Aorta (tissue), 5 donors: ENCODE measurements at regions not wholly inside any gene's neighbourhood (a gene's known extent, or its start where the extent isn't known, plus 50 kb on each side); places are given as distances from the start of the nearest gene placed in this dataset.

Source experiments
- ATAC-seq: fragments of 200-7000 bp; cut with Tn5 transposase; one replicate; pipeline ENCODE4 v1.9.1; 2022; ENCODE audit warnings: moderate library complexity; ENCODE audit not compliant: low FRiP score
- DNase-seq, 2 donors: peaks; one replicate each; pipeline ENCODE4 v3.0.0-alpha.2; 2020
- H3K27ac ChIP-seq, 2 donors: one replicate each; pipeline ENCODE4 v1.5.1; 2013; ENCODE audit warnings: low read length in 2 of 2, mild to moderate bottlenecking in 2 of 2, moderate library complexity in 2 of 2, control low read depth in 1 of 2, inconsistent platforms in 1 of 2, low read depth in 1 of 2
- H3K27me3 ChIP-seq, 2 donors: one replicate each; pipeline ENCODE4 v1.6.1; 2013; ENCODE audit warnings: control low read depth in 1 of 2, low read length in 1 of 2, mild to moderate bottlenecking in 1 of 2, moderate library complexity in 1 of 2; ENCODE audit not compliant: insufficient read depth in 2 of 2, control insufficient read depth in 1 of 2
- H3K36me3 ChIP-seq, 2 donors: one replicate each; pipeline ENCODE4 v1.6.1; 2013; ENCODE audit warnings: control low read depth in 1 of 2, low read length in 1 of 2, mild to moderate bottlenecking in 1 of 2; ENCODE audit not compliant: insufficient read depth in 2 of 2, control insufficient read depth in 1 of 2
- H3K4me1 ChIP-seq, 2 donors: one replicate each; pipeline ENCODE4 v1.6.1; 2013; ENCODE audit warnings: low read length in 2 of 2, control low read depth in 1 of 2, mild to moderate bottlenecking in 1 of 2, moderate library complexity in 1 of 2; ENCODE audit not compliant: insufficient read depth in 2 of 2, control insufficient read depth in 1 of 2
- H3K4me3 ChIP-seq, 2 donors: one replicate each; pipeline ENCODE4 v1.5.1; 2013; ENCODE audit warnings: low read length in 2 of 2, control low read depth in 1 of 2, mild to moderate bottlenecking in 1 of 2
- H3K9me3 ChIP-seq: one replicate; pipeline ENCODE4 v1.6.1; 2013; ENCODE audit warnings: mild to moderate bottlenecking, low read length; ENCODE audit not compliant: control insufficient read depth
- WGBS, 2 donors: extraction: QIAGEN DNeasy Blood & Tissue Kit; methylation state at CpG; one replicate each; pipeline ENCODE4 v1.1.7; 2013; 5-methylcytosine and 5-hydroxymethylcytosine counted together
- intact Hi-C, 2 donors: fragments of 100-400 bp; cut with DNase I; formaldehyde crosslinking; loops; one replicate each; pipeline versions ENCODE4 v1.14.2 to v1.15.0; 2022
- donor health status: healthy with polysubstance abuse.
- donor health status: Bipolar disorder and iron deficiency.
- donor health status: DM: no; HTN: no; CAD: no.
- donor health status: DM: no; HTN: no; CAD: no.
- donor health status: DM: yes; HTN: yes; CAD: no.

DNA sequence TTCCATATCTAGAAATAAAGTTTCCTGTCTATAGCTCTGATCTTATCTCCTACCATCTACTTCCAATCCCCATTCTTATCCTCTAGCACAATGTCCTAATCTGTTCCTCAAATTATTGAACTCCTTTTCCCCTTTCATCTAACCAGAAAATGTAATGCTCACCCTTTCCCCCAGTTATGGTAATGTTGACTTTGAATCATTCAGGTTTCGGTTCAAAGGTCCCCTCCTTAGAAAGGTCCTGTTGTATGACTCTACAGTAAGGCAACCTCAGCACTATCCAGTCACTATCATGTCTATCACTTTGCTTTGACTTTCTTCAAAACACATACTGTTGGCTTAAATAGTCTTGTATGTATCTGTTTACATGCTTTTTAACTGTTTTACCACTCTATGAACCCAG lies 264.2 kb upstream of the PCDH15 start:
- intact Hi-C loops: no loop called here
- H3K4me1 ChIP-seq: no peaks in the 10 kb centered on the region
- H3K27me3 ChIP-seq: no peaks in the 10 kb centered on the region
- no peaks in the 10 kb centered on the region for H3K9me3 ChIP-seq
- H3K4me3 ChIP-seq: no peak overlapping the region
- whole genome bisulfite sequencing, 2 donors: 36 to 87% methylated on average over 1 of the region's 1 CpG
- H3K27ac ChIP-seq: no peak overlapping the region
- no peak for DNase-seq
- ATAC-seq: no peak
- H3K36me3 ChIP-seq: no peaks in the 10 kb centered on the region

DNA sequence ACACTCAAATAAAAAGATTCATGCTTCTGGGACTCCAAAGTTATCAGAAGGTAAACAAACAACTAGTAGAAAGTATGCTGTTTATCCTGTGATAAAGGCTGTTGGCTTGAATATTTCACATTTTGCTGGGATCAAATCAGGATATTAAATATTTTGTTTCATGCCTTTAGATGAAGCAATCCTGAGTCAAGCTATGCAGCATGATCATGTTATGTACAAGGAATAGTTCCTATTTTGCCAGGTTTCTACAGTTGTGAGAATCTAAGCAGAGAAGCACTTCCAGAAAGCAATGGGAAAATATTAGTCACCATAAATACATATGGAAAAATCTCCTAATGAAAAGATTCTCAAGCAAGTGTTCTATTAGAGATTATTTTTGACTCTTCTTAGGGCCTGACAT lies 262.8 kb upstream of the PCDH15 start:
- no peak for ATAC-seq
- intact Hi-C loops: no loop called here
- H3K27ac ChIP-seq: no peak overlapping the region
- H3K4me3 ChIP-seq: no peak overlapping the region
- no peak for DNase-seq
- no peaks in the 10 kb centered on the region for H3K36me3 ChIP-seq
- H3K4me1 ChIP-seq: no peaks in the 10 kb centered on the region
- no peaks in the 10 kb centered on the region for H3K9me3 ChIP-seq
- no peaks in the 10 kb centered on the region for H3K27me3 ChIP-seq

DNA sequence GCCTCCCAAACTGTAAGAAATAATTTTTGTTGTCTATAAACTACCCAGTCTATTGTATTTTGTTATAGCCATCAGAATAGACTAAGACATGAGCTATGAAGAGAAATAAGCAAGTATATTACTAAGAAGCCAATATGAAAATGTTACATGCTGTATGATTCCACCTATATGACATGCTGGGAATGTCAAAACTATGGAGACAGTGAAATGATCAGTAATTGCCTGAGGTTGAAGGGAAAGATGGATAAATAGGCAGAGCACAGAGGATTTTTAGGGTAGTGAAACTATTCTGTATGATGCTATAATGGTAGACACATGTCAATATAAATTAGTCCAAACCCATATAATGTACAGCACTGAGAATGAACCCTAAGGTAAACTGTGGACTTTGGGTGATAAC lies 261.3 kb upstream of the PCDH15 start:
- Histone ChIP-seq H3K9me3 (no peaks in the 10 kb centered on the region), H3K4me3 (no peak overlapping the region), H3K27ac (no peak overlapping the region), H3K36me3 (no peaks in the 10 kb centered on the region), H3K27me3 (no peaks in the 10 kb centered on the region), H3K4me1 (no peaks in the 10 kb centered on the region)
- no peak for DNase-seq
- intact Hi-C loops: no loop called here
- ATAC-seq: no peak

DNA sequence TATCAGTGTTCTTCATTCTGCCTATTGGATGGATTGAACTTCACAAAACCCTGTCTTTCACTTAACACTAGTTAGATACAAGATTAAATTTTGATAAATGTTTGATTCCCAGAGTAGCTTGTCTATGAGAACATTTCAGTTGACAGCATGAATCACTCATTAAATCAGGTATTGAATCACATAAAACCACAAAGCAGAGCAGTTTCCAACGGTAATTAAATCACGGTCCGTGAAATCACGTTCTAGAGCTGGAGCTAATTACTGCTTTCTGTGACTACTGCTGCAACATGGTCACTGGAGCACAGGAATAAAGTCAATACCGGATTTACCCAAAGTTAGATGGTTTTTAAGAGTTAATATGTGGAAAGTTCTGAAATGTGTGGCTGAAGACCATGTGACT lies 257.8 kb upstream of the PCDH15 start:
- 87 to 89% methylated on average over 5 of the region's 5 CpGs for WGBS, 2 donors
- ATAC-seq (no peak), DNase-seq (no peak)
- H3K4me3 ChIP-seq: no peak overlapping the region
- no peaks in the 10 kb centered on the region for H3K27me3 ChIP-seq
- H3K4me1 ChIP-seq: no peaks in the 10 kb centered on the region
- no peaks in the 10 kb centered on the region for H3K36me3 ChIP-seq
- no peak overlapping the region for H3K27ac ChIP-seq
- intact Hi-C loops: no loop called here
- no peaks in the 10 kb centered on the region for H3K9me3 ChIP-seq

DNA sequence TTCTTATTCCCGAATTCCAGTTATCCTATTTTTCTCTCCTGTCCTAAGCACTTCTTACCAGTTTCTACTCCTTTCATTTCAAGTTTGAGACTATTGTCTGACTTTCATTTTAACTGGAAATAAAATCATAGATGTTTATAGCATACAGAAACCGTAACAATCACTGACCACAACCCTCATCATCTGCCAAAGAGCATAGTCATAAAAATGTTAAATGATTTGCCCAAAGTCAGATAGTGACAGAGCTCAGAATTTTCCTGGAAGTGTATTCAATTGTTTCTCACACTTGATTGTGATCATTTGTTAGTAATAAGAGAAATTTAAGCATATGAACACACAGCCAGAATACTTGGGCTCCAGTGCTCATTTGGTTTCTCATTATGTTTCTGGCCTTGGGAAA lies 250.5 kb upstream of the PCDH15 start:
- DNase-seq (no peak), ATAC-seq (no peak)
- WGBS, 2 donors: 66 to 75% methylated on average over 2 of the region's 2 CpGs
- Histone ChIP-seq H3K9me3 (no peaks in the 10 kb centered on the region), H3K27me3 (no peaks in the 10 kb centered on the region), H3K27ac (no peak overlapping the region), H3K4me1 (no peaks in the 10 kb centered on the region), H3K36me3 (no peaks in the 10 kb centered on the region), H3K4me3 (no peak overlapping the region)
- intact Hi-C loops: no loop called here

DNA sequence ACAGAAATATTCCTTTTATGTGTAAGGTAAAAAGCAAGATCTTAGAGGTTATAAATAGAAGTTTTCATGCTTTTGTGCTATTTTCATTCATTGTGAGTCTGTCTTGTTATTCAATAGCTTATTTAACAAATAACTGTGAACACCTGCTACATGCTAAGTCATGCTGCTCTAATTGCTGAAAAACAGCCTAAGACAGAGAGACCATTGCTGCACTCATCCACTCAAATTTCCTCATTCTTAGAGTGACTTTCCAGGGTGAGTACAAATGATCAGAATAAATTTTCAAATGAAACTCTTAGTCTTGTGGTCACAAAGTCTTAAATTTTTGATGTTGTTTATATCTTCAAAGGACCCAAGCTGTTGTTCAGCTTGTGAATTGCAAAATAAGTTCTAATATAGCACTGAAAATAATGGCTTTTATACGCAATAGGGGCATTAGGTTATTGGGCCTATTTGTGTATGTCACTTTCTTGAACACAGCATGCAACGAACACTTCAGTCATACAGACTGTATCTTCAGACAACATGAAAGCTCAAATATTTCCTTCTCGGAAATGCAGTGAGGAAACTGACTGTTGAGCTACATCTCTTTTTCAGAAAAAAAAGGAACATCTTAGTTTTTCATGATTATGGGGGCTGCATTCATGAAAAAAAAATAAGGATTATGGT lies 247.9 kb upstream of the PCDH15 start:
- no peaks in the 10 kb centered on the region for H3K27me3 ChIP-seq
- intact Hi-C loops: no loop called here
- no peaks in the 10 kb centered on the region for H3K9me3 ChIP-seq
- H3K4me3 ChIP-seq: no peak overlapping the region
- ATAC-seq (no peak), DNase-seq (no peak)
- no peaks in the 10 kb centered on the region for H3K36me3 ChIP-seq
- no peaks in the 10 kb centered on the region for H3K4me1 ChIP-seq
- WGBS, 2 donors: 51 to 68% methylated on average over 3 of the region's 3 CpGs
- no peak overlapping the region for H3K27ac ChIP-seq

DNA sequence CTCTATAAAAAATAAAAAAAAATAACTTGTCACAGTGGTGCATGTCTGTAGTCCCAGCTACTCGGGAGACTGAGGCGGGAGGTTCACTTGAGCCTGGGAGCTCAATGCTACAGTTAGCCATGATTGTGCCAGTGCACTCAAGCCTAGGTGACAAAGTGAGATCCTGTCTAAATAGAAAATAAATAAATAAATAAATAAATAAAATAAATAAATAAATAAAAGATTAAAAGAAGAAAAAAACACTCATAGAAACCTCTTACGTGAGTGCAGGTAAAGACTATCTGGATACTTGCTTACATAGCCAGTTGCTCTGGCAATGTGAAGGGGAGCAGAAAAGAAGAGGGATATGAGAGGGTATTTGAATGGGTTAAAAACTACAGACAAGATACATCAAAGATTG lies 242.5 kb upstream of the PCDH15 start:
- Histone ChIP-seq H3K4me3 (no peak overlapping the region), H3K27ac (no peak overlapping the region), H3K27me3 (no peaks in the 10 kb centered on the region), H3K36me3 (no peaks in the 10 kb centered on the region), H3K4me1 (no peaks in the 10 kb centered on the region), H3K9me3 (no peaks in the 10 kb centered on the region)
- no peak for ATAC-seq
- intact Hi-C loops: no loop called here
- WGBS, 2 donors: 94 to 96% methylated on average over 3 of the region's 3 CpGs
- no peak for DNase-seq

DNA sequence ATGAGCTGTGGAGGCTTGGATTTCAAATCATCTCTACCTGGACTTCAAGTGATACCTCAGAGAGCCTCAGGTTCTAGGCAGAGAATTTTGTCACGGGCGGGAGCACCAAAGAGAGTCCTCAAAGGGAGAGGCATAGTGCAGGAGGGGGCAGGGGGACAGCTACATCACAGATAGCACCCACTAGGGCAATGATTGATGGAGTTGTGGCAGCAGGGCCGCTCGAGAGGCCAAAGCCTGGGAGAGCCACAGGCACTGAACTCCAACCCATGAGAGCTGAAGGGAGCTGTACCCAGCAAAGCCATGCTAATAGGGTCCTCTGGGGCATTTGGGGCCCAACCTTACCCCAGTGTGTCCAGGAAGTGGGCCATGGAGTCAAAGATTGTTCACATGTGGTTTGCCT lies 232.0 kb upstream of the PCDH15 start:
- Histone ChIP-seq H3K27me3 (no peaks in the 10 kb centered on the region), H3K9me3 (no peaks in the 10 kb centered on the region), H3K4me3 (no peak overlapping the region), H3K36me3 (no peaks in the 10 kb centered on the region), H3K27ac (no peak overlapping the region), H3K4me1 (no peaks in the 10 kb centered on the region)
- DNase-seq (no peak), ATAC-seq (no peak)
- WGBS, 2 donors: 74 to 93% methylated on average over 4 of the region's 4 CpGs
- intact Hi-C loops: no loop called here

DNA sequence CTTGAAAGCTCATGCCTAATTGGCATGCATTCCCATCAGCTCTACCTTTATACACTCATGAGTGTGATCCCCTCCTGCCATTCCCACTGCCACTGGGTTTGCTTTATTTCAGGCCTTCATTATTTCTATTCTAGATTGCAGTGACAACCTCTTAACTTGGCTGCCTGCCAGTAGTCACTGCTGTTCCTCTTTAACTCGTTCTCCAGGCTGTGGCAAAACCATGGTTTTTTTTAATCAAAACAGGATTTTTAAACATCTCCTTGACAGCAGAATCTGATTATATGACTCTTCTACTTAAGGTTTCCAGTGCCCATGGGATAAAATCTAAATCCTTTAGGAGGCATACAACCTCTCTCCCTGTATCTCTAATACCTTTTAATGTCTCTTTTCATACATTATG lies 223.7 kb upstream of the PCDH15 start:
- H3K27ac ChIP-seq: no peak overlapping the region
- no peak for ATAC-seq
- no peaks in the 10 kb centered on the region for H3K9me3 ChIP-seq
- H3K4me1 ChIP-seq: no peaks in the 10 kb centered on the region
- 0% methylated on average over 1 of the region's 1 CpG for WGBS, 2 donors
- H3K27me3 ChIP-seq: no peaks in the 10 kb centered on the region
- H3K36me3 ChIP-seq: no peaks in the 10 kb centered on the region
- no peak for DNase-seq
- no peak overlapping the region for H3K4me3 ChIP-seq
- intact Hi-C loops: no loop called here
